GM19035 (cell line): ENCODE measurements at regions not wholly inside any gene's neighbourhood (a gene's known extent, or its start where the extent isn't known, plus 50 kb on each side); places are given as distances from the start of the nearest gene placed in this dataset.
A peak's percentile ranks its signal among the peaks of the same experiment; 100 is the strongest.
"Not testable (repeated sequence)": the region's sequence is repeated elsewhere in the genome, so short reads cannot be mapped to it uniquely, and the experiment has no call there.

Experiments
- ATAC-seq: cut with Tn5 transposase; IDR thresholded peaks from one replicate; pipeline ENCODE4 v1.9.1; 2021; ENCODE audit not compliant: unreplicated experiment

DNA sequence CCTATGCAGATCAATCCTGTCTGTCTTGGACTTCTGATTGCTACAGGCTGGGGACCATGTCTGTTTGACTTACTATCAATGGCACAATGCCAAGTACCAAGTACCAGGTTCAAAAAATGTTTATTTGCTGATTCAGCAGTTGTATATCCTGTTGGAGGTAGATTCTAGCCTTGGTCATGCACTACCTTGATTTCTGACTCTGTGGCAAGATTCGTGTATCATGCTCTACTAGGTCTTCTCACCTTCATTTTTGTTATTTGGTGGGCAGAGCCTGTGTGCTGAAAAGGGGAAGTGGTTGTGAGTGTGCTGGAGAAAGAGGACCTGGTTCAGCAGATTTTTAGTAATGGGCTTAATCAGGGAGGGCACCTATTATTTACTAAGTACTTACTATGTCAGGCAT is 192.4 kb upstream of the MYLIP start:
- peak; percentile 72 for ATAC-seq

DNA sequence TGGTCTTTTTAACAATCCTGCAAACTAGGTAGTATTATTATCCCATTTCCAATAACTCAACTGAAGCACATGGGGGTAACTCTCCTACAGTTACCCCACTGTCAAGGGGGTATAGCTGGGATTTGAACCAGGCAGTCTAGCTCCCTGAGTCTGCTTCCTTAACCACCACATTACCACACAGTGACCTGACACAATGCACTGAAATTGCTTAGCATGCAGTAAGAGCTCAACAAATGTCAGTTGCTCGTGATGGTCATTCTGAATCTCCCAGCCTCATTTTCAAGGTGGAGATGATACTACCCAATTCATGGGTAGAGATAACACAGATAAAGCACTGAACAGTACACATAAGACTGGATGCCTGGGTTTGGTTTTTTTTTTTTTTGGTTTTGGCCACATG is 193.2 kb upstream of the MYLIP start:
- no peak for ATAC-seq

DNA sequence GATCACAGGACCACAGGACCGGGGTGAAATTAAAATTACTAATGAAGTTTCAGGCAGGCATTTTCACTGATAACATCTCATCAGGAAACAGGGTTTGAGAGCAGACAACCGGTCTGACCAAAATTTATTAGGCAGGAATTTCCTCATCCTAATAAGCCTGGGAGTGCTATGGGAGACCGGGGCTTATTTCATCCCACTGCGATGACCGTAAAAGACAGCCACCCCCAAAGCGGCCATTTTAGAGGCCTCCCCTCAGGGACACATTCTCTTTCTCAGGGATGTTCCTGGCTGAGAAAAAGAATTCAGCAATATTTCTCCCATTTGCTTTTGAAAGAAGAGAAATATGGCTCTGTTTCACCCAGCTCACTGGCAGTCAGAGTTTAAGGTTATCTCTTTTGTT is 197.2 kb upstream of the MYLIP start:
- ATAC-seq = not testable (repeated sequence)

DNA sequence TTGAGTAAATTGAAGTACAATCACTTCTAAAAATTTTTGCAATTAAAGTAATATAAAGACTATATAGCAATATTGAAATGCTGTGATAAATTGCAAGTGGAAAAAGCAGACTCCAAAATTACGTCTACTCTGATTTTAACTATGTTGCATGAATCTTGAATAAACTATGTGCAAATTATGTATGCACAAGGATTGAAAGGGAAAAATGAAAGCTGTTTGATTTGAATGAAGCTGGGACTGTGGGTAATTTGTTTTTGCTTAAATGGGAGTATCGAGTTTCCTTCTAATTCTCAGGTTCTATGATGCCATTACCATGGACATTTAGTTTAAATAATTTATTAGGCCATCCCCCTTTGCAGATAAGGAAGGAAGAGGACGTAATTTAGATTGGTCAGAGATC is 198.7 kb upstream of the MYLIP start:
- no peak for ATAC-seq

DNA sequence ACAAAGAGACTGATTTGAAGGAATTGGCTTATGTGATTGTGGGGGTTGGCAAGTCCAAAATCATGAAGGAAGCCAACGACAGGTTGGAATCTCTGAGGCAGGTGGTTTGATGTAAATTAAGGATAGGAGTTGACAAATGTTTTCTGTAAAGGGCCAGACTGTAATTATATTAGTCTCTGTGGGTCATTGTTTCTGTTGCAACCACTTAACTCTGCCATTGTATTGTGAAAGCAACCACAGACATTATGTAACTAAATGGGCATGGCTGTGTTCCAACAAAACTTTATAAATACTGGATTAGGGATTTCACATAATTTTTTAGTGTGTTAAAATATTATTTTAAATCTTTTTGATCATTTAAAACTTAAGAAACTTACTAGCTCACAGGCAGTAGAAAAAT is 199.2 kb upstream of the MYLIP start:
- ATAC-seq = no peak

DNA sequence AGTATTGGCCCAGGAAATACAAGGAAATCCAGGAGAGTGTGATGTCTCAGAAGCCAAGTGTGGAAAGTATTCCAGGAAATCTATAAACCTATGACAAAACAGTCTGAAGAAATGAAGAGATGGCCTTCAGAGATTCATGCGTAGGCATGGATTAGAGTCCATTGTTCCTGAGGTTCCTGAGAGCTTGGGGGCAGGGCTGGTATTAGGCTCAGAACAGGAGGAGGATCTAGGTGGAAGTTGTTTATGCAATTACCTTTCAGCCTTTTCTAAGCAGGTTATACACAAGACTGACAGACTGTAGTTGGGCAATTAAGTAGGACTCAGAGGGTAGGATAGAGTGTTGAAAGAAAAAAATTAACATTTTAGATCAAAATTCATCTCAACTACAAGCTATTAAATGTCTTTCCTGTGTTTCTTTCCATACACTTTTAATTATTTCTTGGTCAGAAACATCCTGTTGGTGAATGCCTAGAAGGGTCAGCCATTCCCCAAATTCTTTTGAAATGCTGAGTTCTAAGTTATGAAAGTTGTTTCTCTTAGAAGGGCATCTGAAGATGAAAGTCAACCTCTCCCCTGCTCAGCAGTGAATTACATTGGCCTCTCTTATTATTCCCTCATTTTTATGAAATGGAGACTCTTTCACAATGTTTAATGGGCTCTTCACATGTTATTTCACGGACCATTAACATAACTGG is 201.2 kb upstream of the MYLIP start:
- ATAC-seq = no peak

DNA sequence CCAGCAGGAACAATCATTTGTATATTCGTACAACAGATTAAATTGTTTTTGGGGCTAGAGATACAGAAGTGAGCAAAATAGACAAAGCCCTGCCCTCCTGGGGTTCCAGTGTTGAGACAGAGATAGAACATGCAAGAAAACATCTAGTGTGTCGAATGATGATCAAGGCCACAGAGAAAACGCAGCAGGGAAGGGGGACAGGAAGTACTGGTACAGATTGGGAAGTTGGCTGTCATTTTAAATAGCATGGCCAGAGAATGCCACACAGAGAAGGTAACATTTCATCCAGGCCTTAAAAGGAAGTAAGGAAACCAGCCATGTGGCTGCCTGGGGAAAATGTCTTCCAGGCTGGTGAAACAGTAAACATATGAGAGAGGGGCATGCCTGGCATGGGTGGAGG is 202.6 kb upstream of the MYLIP start:
- no peak for ATAC-seq

DNA sequence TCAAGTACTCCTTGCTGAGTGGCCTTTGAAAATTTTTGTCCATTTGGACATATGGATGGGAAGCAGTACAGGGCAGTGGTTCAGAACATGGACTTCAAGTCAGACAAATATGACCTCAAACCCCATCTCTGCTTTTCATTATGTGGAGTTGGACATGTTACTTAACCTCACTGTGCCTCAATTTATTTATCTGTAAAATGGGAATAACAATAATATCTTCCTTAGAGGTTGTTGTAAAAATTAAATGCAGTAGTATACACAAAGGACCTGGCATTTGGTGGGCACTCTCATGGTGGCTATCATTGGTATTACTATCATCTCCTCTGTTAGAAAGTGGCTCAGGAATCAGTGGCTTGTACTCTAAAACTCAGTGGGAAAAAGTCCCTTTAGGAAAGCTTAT is 204.0 kb upstream of the MYLIP start:
- ATAC-seq = no peak

DNA sequence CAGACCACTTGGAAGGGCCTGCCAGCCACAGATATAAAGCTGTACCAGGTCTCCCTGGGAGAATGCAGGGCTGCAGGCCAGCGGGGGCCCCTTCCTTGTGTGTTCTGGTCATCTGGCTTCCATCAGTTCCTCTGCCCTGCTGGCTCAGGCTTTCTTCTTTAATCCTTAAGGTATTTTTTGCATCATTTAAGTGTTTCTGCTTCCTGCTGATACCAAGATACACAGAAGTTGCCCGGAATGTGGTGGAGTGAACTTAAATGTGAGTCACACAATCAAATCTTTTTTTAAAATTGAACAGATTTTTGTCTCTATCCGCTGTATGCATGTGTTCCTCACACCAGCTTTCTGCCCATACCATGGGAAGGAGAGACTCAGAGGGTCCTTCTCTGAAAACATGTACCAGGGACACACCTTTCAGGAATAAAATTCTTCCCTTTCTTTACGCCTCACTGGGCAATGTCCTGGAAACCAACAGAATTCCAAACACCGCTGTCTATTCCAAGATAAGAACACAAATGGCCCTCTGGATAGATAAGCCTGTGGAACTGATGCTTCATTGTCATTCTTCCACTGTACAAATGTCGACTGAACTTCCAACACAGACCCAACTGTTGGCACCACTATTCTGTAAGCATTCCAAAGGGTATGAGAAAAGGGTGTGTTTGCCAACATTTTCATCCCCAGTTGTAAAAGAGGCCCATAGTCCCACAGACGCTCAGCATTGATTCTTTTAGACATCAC is 206.2 kb upstream of the MYLIP start:
- ATAC-seq = no peak

DNA sequence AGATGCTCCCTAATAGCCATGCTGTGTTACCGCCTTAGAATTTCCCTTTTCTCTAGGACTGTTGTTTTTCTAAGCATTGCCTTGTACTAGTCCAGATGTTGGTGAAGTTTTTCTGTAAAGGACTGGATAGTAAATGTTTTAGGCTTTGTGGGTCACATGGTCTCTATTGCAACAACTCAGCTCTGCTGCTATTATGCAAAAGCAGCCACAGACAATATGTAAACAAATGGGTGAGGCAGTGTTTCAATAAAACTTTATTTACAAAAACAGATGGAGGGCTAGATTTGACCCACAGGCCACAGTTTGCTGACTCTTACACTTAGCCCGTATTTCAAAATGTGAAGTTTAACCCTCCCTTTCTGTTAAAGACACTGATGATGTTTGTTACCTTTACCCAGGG is 207.6 kb upstream of the MYLIP start:
- ATAC-seq = no peak

DNA sequence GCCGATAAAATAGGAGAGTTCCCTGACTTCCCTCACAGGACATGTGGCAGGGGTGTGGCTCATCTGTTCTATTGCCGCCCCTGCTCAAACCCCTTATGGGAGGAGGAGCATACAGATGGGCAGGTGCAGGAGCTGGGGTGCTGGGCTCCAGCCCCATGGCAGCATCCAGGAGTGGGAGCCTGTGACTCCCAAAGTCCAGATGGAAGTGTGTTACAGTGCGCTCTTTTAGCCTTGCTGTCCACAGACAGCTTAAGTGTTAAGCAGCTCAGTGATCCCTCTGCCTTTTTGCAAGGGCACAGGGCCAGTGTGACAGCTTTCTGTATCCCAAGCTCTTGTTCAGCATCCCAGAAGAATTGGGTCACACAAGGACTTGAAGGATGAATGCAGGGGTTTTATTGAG is 212.3 kb upstream of the MYLIP start:
- ATAC-seq = no peak

DNA sequence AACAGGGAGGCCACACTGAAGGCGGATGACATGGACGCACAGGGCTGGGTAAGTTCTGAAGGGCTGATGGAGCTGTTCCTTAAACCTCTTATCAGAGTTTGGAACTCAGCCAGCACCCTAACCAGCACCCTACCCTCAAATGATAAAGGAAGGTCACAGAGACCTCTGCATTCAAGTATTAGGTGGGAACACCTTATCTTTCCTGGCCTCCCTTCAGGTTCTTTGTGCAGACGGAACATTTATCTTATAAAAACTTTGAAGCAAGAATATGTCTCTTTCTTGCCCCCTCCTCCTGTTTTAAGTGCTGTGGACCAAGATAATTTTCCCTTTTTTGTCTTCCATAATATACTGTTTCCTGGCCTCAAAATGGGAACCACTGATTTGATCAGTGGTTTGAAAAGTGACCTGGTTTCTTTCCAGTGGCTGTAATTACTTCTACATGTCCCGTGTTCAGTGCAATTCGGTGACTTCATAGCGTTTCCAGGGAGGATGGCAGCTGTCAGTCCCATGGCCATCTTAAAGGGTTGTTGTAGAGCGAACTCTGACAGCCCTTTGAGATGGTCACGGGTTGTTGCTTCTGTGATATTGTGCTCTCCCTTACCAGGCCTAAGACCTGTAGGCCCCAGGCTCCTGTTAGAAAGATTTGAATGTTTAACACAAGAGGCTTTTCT is 213.2 kb upstream of the MYLIP start:
- no peak for ATAC-seq

DNA sequence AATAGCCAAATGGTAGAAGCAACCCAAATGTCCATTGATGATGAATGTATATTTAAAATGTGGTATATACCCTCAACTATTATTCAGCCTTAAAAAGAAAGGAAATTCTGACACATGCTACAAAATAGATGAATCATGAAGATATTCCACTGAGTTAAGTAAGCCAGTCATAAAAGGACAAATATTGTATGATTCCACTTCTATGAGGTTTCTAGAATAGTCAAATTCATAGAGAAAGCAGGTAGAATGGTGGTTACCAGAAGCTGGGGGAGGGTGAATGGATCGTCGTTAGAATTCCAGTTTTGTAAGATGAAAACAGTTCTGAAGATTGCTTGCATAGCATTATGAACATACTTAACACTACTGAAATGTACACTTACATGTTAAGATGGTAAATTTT is 214.3 kb upstream of the MYLIP start:
- ATAC-seq = no peak

DNA sequence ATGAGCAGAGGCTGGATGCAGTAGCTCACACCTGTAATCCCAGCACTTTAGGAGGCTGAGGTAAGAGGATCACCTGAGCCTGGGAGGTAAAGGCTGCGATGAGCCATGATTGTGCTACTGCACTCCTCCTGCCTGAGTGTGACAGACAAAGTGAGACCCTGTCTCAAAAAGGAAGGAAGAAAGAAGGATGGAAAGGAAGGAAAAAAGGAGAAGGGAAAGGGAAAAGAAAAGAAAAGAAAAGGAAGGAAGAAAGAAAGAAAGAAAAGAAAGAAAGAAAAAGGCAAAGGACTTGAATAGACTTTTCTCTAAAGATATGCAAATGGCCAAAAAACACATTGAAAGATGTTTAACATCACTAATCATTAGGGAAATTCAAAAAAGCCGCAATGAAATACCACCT is 215.3 kb upstream of the MYLIP start:
- ATAC-seq = no peak

DNA sequence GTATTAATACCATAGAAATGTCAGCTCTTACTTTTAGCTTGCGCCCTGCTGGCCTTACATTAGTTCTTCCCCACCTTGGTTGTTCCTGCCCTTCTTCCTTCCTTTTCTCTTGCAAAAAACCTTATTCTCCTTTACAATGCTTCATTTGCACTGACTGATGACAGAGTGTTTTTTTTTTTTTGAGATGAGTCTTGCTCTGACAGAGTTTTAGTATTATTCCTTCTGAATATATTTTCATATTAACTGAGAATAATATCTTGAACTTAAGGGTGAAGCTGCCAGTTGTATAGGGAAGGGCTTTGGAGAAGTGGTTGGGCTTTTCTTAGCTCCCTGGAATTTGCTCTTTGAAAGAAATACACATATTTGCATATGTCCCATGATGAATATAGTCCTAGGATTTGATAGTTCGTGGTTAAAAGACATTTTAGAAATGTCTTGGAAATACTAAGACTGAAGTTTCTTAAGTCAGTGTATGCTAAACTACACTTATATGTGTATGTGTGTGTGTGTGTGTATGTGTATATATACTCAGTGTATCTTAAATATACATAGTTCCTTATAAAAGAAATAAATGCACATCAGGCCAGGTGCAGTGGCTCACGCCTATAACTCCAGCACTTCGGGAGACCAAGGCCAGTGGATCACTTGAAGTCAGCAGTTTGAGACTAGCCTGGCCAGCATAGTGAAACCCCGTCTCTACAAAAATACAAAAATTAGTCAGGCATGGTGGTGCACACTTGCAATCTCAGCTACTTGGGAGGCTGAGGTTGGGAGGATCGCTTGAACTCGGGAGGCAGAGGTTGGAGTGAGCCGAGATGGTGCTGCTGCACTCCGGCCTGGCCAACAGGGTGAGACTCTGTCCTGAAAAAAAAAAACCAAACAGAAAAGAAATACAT is 216.1 kb upstream of the MYLIP start:
- ATAC-seq = no peak

DNA sequence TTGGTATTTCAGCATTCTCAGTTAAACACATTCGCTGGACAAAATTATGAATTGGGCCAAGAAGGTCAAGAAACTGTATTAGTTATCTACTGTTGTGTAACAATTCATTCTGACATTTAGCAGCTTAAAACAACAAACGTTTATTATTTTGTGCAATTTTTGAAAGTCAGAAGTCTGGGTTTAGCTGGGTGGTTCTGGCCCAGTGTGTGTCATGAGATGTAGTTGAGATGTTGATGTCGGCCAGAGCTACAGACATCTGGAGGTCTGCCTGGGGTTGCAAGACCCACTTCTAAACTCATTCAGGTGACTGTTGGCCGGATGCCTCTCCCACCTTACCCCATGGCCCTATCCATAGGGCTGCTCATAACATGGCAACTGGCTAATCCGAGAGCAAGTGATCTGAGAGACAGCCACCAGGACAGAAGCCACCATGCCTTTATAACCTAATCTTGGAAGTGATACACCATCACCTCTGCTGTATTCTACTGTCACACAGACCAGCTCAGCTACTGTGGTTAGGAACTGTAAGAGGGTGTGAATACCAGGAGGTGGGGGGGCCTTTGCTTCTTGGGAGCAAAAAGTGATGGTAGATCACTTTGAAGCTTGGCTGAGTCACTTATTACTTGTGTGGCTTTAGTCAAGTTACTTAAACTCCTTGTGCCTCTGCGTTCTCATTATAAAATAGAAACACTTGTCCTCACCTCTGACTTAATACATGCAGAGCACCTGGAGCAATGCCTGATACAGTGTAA is 217.0 kb upstream of the MYLIP start:
- no peak for ATAC-seq

DNA sequence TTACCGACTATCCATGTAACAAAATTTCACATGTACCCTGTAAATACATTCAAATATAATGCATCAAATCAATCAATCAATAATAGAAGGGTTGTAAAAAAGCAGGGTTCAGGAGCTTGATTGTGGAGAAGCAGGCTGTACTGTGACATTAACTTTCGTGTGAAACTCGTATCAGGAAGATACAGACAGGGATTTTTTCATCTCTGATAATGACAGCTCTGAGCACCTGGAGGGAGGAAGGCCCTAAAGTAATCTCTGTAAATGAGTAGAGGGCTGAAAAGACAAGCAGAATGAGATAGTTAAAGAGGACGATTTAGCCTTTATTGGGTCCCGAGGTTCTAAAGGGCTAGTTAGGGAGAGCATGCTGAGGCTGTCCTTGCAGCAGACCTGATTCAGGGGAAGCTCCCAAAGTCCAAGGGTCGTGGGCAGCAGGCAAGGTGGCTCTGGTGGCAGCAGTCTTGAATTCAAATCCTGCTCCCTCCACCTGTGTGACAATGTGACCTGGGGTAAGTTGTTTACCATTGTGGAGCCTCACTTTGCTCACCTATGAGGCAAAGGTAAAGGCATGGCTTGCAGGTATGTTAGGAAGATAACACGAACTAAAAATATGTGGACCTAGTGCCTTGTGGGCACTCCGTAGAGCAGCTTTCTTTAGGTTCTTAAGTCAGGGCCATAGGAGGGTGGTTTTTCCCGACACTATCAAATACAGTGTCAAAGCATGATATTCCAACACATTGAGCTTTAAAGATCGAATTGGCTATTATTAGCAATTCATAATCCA is 219.4 kb upstream of the MYLIP start:
- no peak for ATAC-seq

DNA sequence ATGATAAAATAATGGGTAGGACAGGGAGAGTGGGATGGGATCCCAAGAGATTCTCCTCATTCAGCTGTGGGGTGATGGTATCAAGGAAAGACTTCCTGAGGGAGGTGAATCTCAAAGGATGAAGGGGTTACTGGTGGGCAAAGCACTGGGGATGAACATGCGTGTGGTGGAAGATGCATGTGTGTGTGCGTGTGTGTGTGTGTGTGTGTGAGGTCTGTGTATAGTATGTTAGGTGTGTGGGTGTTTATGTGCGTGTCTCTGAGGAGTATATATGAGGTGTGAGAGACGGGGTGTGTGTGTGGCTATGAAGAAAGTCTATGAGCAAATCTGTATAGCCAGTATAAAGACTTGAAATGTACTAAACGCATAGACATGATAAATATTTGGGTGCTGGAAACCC is 220.0 kb upstream of the MYLIP start:
- no peak for ATAC-seq

DNA sequence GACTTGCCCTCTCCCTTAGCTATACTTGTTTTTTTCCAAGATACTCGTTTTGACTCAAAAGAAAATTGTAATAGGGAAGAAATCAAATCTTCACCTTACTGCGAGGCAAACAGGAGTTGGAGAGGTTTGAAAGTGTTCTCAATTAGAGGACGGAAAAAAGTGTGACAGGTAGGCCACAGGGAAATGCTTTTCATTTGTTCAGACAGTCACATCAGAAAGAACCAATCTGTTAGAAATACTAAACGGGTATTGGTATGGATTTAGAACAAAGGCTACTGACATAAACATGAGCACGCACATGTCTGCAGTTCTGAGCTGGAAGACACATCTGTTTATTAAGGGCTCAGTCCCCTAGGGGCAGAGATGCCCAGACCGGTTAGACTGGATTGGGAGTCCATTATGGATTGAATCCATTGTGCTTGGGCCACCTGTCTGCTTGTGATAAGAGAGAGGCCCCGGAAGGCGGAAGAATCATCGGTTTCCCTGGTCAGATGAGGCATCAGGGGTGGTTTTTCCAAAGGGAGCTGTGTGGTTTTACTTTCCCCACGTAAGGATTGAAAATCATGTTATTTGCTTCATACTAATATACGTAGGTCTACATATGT is 220.9 kb upstream of the MYLIP start:
- ATAC-seq = no peak
